ENCODE measurements at regions not wholly inside any gene's neighbourhood (a gene's known extent, or its start where the extent isn't known, plus 50 kb on each side); places are given as distances from the start of the nearest gene placed in this dataset.
"Not testable (repeated sequence)": the region's sequence is repeated elsewhere in the genome, so short reads cannot be mapped to it uniquely, and the experiment has no call there.

GRCh38 chr19:28538579-28538978 is 674.4 kb downstream of the UQCRFS1 start:
- DNase-seq (ENCODE audit: low spot score) = not testable (repeated sequence)

GRCh38 chr19:28537896-28538295 is 675.1 kb downstream of the UQCRFS1 start:
- no peak for DNase-seq (ENCODE audit: low spot score)

GRCh38 chr19:28537079-28537478 is 675.9 kb downstream of the UQCRFS1 start:
- no peak for DNase-seq (ENCODE audit: low spot score)

GRCh38 chr19:28535352-28535775 is 677.6 kb downstream of the UQCRFS1 start:
- DNase-seq (ENCODE audit: low spot score) = no peak

GRCh38 chr19:28534766-28535351 is 678.1 kb downstream of the UQCRFS1 start:
- no peak for DNase-seq (ENCODE audit: low spot score)

GRCh38 chr19:28532765-28533341 is 680.1 kb downstream of the UQCRFS1 start:
- no peak for DNase-seq (ENCODE audit: low spot score)

GRCh38 chr19:28531979-28532378 is 681.0 kb downstream of the UQCRFS1 start:
- DNase-seq (ENCODE audit: low spot score) = no peak

GRCh38 chr19:28530406-28531035 is 682.4 kb downstream of the UQCRFS1 start:
- DNase-seq (ENCODE audit: low spot score) = no peak

- no peak for DNase-seq (ENCODE audit: low spot score)
Observed at GRCh38 chr19:28526038-28526437, 686.9 kb downstream of the UQCRFS1 start.

- DNase-seq (ENCODE audit: low spot score) = no peak
Observed at GRCh38 chr19:28523619-28524018, 689.3 kb downstream of the UQCRFS1 start.

- DNase-seq (ENCODE audit: low spot score) = no peak
Observed at GRCh38 chr19:28522545-28522922, 690.4 kb downstream of the UQCRFS1 start.

GRCh38 chr19:28521614-28522544 is 691.1 kb downstream of the UQCRFS1 start:
- no peak for DNase-seq (ENCODE audit: low spot score)

- no peak for DNase-seq (ENCODE audit: low spot score)
Observed at GRCh38 chr19:28520998-28521568, 691.9 kb downstream of the UQCRFS1 start.

GRCh38 chr19:28519952-28520861 is 692.7 kb downstream of the UQCRFS1 start:
- no peak for DNase-seq (ENCODE audit: low spot score)

- no peak for DNase-seq (ENCODE audit: low spot score)
Observed at GRCh38 chr19:28519218-28519779, 693.7 kb downstream of the UQCRFS1 start.

- DNase-seq (ENCODE audit: low spot score) = no peak
Observed at GRCh38 chr19:28516415-28516872, 696.5 kb downstream of the UQCRFS1 start.

GRCh38 chr19:28514166-28514565 is 698.8 kb downstream of the UQCRFS1 start:
- DNase-seq (ENCODE audit: low spot score) = no peak

- no peak for DNase-seq (ENCODE audit: low spot score)
Observed at GRCh38 chr19:28511655-28512054, 701.3 kb downstream of the UQCRFS1 start.

- no peak for DNase-seq (ENCODE audit: low spot score)
Observed at GRCh38 chr19:28509079-28509895, 703.7 kb downstream of the UQCRFS1 start.

GRCh38 chr19:28508666-28509065 is 704.3 kb downstream of the UQCRFS1 start:
- no peak for DNase-seq (ENCODE audit: low spot score)

Measured in iPS-NIHi11 (cell line).